Neutrophil (primary cell): ENCODE measurements at regions not wholly inside any gene's neighbourhood (a gene's known extent, or its start where the extent isn't known, plus 50 kb on each side); places are given as distances from the start of the nearest gene placed in this dataset.

Experiments used
- H3K27ac ChIP-seq: fragments of 200-600 bp; sonication (generic); 2 replicates; pipeline ENCODE4 v1.5.1; 2016; ENCODE audit warnings: mild to moderate bottlenecking, moderate library complexity
- H3K27me3 ChIP-seq: fragments of 200-600 bp; sonication (generic); 2 replicates; pipeline ENCODE4 v1.6.0; 2016; ENCODE audit warnings: mild to moderate bottlenecking
- H3K36me3 ChIP-seq: fragments of 200-600 bp; sonication (generic); 2 replicates; pipeline ENCODE4 v1.5.1; 2017
- H3K4me1 ChIP-seq, 2 experiments: fragments of 200-600 bp in 1 of 2; sonication (generic) in 1 of 2; 1 replicate in 1 of 2; 2 replicates in 1 of 2; pipeline versions ENCODE4 v1.5.1 to v1.6.1; 2013 to 2016; ENCODE audit warnings: low read depth in 1 of 2, low read length in 1 of 2, mild to moderate bottlenecking in 1 of 2, moderate library complexity in 1 of 2; ENCODE audit not compliant: control insufficient read depth in 1 of 2, insufficient read depth in 1 of 2
- H3K4me3 ChIP-seq, 2 experiments: fragments of 200-600 bp in 1 of 2; sonication (generic) in 1 of 2; 1 replicate in 1 of 2; 2 replicates in 1 of 2; pipeline ENCODE4 v1.5.1; 2013 to 2016; ENCODE audit warnings: low read depth in 1 of 2, low read length in 1 of 2, mild to moderate bottlenecking in 1 of 2, moderate library complexity in 1 of 2
- H3K9me3 ChIP-seq: fragments of 200-600 bp; sonication (generic); 2 replicates; pipeline ENCODE4 v1.5.1; 2016
- TF ChIP-seq, protein P1 (sequence below): fragments of 200-600 bp; sonication (generic); IDR thresholded peaks from 2 replicates; pipeline ENCODE4 v1.5.1; 2016; ENCODE audit warnings: antibody characterized with exemption

DNA sequence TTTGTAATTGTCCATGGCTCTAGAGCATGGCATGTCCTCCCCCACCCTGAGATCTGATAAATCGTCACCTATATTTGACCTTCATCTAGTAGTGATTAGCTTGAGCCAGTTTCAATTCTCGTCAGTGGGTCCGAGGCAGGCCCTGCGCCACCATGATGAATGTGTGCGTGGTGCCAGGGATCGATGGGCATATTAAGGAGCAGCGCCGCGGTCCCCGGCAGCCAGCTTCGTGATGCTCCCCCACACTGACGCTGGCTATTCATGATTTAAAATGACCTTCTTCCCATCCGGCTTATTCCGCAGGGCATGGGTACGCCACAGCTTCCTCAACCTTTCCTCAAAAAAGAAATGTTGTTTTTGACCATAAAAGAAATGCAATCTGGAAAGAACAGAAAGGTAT lies 68.0 kb downstream of the SLC25A47 start:
- Histone ChIP-seq H3K4me3 (no peak overlapping the region), H3K4me1 (peaks cover 5 to 15% of the 10 kb centered on the region in 2 experiments), H3K27ac (no peak overlapping the region), H3K36me3 (no peaks in the 10 kb centered on the region), H3K9me3 (no peaks in the 10 kb centered on the region), H3K27me3 (no peaks in the 10 kb centered on the region)
- TF ChIP-seq, protein P1, sequence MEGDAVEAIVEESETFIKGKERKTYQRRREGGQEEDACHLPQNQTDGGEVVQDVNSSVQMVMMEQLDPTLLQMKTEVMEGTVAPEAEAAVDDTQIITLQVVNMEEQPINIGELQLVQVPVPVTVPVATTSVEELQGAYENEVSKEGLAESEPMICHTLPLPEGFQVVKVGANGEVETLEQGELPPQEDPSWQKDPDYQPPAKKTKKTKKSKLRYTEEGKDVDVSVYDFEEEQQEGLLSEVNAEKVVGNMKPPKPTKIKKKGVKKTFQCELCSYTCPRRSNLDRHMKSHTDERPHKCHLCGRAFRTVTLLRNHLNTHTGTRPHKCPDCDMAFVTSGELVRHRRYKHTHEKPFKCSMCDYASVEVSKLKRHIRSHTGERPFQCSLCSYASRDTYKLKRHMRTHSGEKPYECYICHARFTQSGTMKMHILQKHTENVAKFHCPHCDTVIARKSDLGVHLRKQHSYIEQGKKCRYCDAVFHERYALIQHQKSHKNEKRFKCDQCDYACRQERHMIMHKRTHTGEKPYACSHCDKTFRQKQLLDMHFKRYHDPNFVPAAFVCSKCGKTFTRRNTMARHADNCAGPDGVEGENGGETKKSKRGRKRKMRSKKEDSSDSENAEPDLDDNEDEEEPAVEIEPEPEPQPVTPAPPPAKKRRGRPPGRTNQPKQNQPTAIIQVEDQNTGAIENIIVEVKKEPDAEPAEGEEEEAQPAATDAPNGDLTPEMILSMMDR, result no peak

DNA sequence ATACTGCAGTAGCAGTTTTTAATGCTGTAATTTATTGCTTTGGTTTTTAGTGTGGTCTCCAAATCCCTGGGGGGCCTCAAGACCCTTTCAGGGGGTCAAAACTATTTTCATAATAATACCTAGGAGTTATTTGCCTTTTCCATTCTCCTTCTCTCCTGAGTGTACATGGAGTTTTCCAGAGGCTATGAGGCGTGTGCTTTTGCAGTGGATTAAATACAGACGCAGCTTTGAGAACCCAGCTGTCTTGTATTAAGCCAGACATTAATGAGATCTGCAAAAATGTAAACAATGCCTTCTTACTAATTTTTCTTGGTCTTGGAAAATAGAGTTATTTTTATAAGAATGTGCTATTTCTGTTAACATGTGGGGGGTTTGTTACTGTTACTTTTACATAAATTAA lies 68.6 kb downstream of the SLC25A47 start:
- H3K36me3 ChIP-seq, result no peaks in the 10 kb centered on the region
- TF ChIP-seq, protein P1, result no peak
- H3K27me3 ChIP-seq, result no peaks in the 10 kb centered on the region
- no peaks in the 10 kb centered on the region for H3K9me3 ChIP-seq
- H3K27ac ChIP-seq, result no peak overlapping the region
- no peak overlapping the region for H3K4me3 ChIP-seq
- peaks cover 5 to 15% of the 10 kb centered on the region in 2 experiments for H3K4me1 ChIP-seq

DNA sequence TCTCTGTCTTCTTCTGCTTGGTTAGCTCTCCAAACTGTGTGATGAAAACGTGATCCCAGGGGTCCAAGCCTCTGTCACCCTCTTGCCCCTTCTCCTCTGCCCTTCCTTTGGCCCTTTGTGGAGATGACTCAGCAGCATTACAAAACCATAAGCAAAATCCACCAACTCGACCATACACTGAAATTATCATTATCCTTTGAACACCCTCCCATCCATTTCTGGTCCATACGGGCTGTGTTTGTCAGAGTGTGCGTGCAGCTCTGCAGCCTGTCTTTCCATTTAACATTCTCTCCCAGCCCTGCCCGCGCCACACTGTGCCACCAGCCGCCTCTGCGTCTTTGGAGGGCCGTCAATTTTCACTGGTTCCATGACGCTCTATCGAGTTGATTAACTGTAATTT lies 69.2 kb downstream of the SLC25A47 start:
- no peaks in the 10 kb centered on the region for H3K27me3 ChIP-seq
- H3K27ac ChIP-seq, result no peak overlapping the region
- H3K9me3 ChIP-seq, result no peaks in the 10 kb centered on the region
- H3K4me3 ChIP-seq, result no peak overlapping the region
- H3K36me3 ChIP-seq, result no peaks in the 10 kb centered on the region
- H3K4me1 ChIP-seq, result peaks cover 5 to 15% of the 10 kb centered on the region in 2 experiments
- TF ChIP-seq, protein P1, result no peak

DNA sequence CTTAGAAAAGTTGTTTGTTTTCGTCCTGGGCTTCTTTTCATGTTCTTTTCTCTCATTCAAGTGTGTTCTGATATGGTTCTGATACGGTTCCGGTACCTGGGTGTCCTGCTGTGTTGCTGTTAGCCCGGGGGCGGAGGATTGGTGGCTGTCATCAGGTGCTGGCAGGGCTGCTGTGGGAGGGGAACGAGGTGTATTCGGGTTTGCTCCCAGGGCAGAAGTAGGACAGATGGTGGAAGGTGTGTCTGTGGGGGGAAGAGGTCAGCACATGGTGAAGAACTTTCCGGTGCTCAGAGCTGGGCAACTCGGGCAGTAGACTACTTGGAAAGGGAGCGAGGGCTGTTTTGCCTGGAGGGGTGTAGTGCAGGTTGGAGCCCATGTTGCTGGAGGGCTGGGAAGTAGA lies 70.2 kb downstream of the SLC25A47 start:
- Histone ChIP-seq H3K36me3 (no peaks in the 10 kb centered on the region), H3K27ac (no peak overlapping the region), H3K4me1 (peaks cover 8 to 18% of the 10 kb centered on the region in 2 experiments), H3K27me3 (no peaks in the 10 kb centered on the region), H3K9me3 (no peaks in the 10 kb centered on the region), H3K4me3 (no peak overlapping the region)
- TF ChIP-seq, protein P1, result no peak

DNA sequence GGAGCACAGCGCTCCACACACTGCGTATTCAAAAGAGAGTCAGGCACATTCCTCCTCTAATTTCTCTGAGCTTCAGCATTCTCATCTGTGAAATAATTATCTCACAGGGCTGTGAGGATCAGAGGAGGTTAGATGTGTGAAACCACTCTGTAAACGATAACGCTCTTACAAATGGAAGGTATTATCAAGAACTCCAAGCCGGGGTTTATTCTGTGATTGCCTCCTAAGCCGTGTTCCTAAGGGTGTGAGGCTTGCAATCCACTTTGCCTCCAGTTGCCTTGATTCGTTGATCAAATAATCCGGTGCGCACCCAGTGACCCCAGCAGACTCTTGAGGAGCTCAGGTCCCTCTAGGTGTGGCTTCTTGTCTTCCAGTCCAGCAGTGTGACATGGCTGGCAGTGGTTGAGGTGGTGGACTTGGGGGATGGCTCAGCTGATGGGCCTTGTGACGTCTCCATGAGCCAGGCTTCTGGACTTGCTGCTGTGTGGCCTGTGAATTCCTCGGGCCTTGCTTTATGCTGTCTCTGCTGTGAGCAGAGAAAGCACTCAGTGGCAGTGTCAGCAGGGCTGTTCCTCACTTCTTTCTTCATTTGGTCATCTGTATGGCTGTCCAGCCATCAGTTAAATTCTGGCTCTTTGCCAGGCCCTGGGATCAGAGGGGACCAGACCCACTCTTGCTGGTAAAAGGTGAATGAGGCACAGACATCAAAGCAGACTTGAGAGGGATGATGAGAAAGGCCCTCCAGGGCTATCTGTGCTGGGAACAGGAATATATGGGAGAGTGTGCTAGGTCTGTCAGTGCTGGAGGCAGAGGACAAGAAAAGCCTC lies 71.0 kb downstream of the SLC25A47 start:
- no peaks in the 10 kb centered on the region for H3K27me3 ChIP-seq
- TF ChIP-seq, protein P1, result no peak
- H3K36me3 ChIP-seq, result no peaks in the 10 kb centered on the region
- H3K9me3 ChIP-seq, result no peaks in the 10 kb centered on the region
- no peak overlapping the region for H3K27ac ChIP-seq
- H3K4me1 ChIP-seq, result peaks cover 15 to 26% of the 10 kb centered on the region in 2 experiments
- H3K4me3 ChIP-seq, result no peak overlapping the region
